MM.1S (cell line): ENCODE measurements at regions not wholly inside any gene's neighbourhood (a gene's known extent, or its start where the extent isn't known, plus 50 kb on each side); places are given as distances from the start of the nearest gene placed in this dataset.

Experiments used
- DNase-seq: peaks from one replicate; pipeline ENCODE4 v3.0.0-alpha.2; 2015
- H2AFZ ChIP-seq: fragments of 300-600 bp; sonication (generic); 2 replicates; pipeline ENCODE4 v1.6.0; 2016; ENCODE audit warnings: antibody characterized with exemption, low read length
- H3F3A ChIP-seq: fragments of 300-600 bp; sonication (generic); 2 replicates; pipeline ENCODE4 v1.6.1; 2016; ENCODE audit warnings: mild to moderate bottlenecking, antibody characterized with exemption, low read length, moderate library complexity, mixed read lengths; ENCODE audit not compliant: insufficient read depth
- H3K27ac ChIP-seq: fragments of 300-600 bp; sonication (generic); 2 replicates; pipeline ENCODE4 v1.5.1; 2016; ENCODE audit warnings: mild to moderate bottlenecking, low read length
- H3K27me3 ChIP-seq: fragments of 300-600 bp; sonication (generic); replicated peaks from 2 replicates; pipeline ENCODE4 v1.6.0; 2016; ENCODE audit warnings: low read length; ENCODE audit not compliant: insufficient read depth
- H3K36me3 ChIP-seq: fragments of 300-600 bp; sonication (generic); replicated peaks from 2 replicates; pipeline ENCODE4 v1.6.1; 2016; ENCODE audit warnings: mild to moderate bottlenecking, low read length, mixed read lengths; ENCODE audit not compliant: insufficient read depth
- H3K4me1 ChIP-seq: fragments of 300-600 bp; sonication (generic); 2 replicates; pipeline ENCODE4 v1.6.1; 2016; ENCODE audit warnings: low read length, mixed read lengths
- H3K4me2 ChIP-seq: fragments of 300-600 bp; sonication (generic); 2 replicates; pipeline ENCODE4 v1.6.0; 2016; ENCODE audit warnings: low read depth, low read length
- H3K4me3 ChIP-seq: fragments of 300-600 bp; sonication (generic); 2 replicates; pipeline ENCODE4 v1.5.1; 2016; ENCODE audit warnings: low read length, mixed read lengths
- H3K79me2 ChIP-seq: fragments of 300-600 bp; sonication (generic); 2 replicates; pipeline ENCODE4 v1.6.1; 2016; ENCODE audit warnings: mixed run types, low read length, mixed read lengths
- H3K9ac ChIP-seq: fragments of 300-600 bp; sonication (generic); 2 replicates; pipeline ENCODE4 v1.6.1; 2016; ENCODE audit warnings: low read length, mixed read lengths
- H3K9me2 ChIP-seq: fragments of 300-600 bp; sonication (generic); replicated peaks from 2 replicates; pipeline ENCODE4 v1.6.1; 2016; ENCODE audit warnings: mild to moderate bottlenecking, low read length, mixed read lengths; ENCODE audit not compliant: insufficient read depth
- H3K9me3 ChIP-seq: fragments of 300-600 bp; sonication (generic); replicated peaks from 2 replicates; pipeline ENCODE4 v1.6.1; 2016; ENCODE audit warnings: mild to moderate bottlenecking, low read length, mixed read lengths; ENCODE audit not compliant: insufficient read depth
- H4K20me1 ChIP-seq: fragments of 300-600 bp; sonication (generic); 2 replicates; pipeline ENCODE4 v1.6.1; 2016; ENCODE audit warnings: mild to moderate bottlenecking, low read length, moderate library complexity, mixed read lengths; ENCODE audit not compliant: insufficient read depth
- CTCF ChIP-seq: fragments of 300-600 bp; sonication (generic); IDR thresholded peaks from 2 replicates; pipeline ENCODE4 v1.5.1; 2016; ENCODE audit warnings: antibody characterized with exemption, low read length, mixed read lengths
- EZH2 ChIP-seq: fragments of 300-600 bp; sonication (generic); optimal IDR thresholded peaks from 2 replicates; pipeline ENCODE3; 2017; ENCODE audit warnings: low read depth, mild to moderate bottlenecking, antibody characterized with exemption, low read length, mixed read lengths
- EZH2phosphoT487 ChIP-seq: fragments of 300-600 bp; sonication (generic); IDR thresholded peaks from 2 replicates; pipeline ENCODE4 v1.6.1; 2018; ENCODE audit warnings: antibody characterized with exemption, low read length

- no peak overlapping the region for H3K27ac ChIP-seq
- no peaks in the 10 kb centered on the region for H3F3A ChIP-seq
- no peak overlapping the region for H3K9ac ChIP-seq
- H3K9me3 ChIP-seq, result no peaks in the 10 kb centered on the region
- no peaks in the 10 kb centered on the region for H3K79me2 ChIP-seq
- H3K4me3 ChIP-seq, result no peak overlapping the region
- TF ChIP-seq CTCF, result no peak
- no peak for TF ChIP-seq EZH2phosphoT487
- TF ChIP-seq EZH2, result no peak
- H3K4me1 ChIP-seq, result no peaks in the 10 kb centered on the region
- no peak overlapping the region for H3K4me2 ChIP-seq
- no peaks in the 10 kb centered on the region for H4K20me1 ChIP-seq
- no peaks in the 10 kb centered on the region for H3K9me2 ChIP-seq
- H2AFZ ChIP-seq, result no peak overlapping the region
- no peaks in the 10 kb centered on the region for H3K36me3 ChIP-seq
- no peak for DNase-seq
- no peaks in the 10 kb centered on the region for H3K27me3 ChIP-seq
These were observed 90.8 kb upstream of the KCTD1 start for GRCh38 chr18:26639149-26639548.

GRCh38 chr18:26637983-26638382 lies 89.6 kb upstream of the KCTD1 start:
- H3K9me3 ChIP-seq, result no peaks in the 10 kb centered on the region
- no peaks in the 10 kb centered on the region for H3K4me1 ChIP-seq
- no peak overlapping the region for H3K4me3 ChIP-seq
- no peaks in the 10 kb centered on the region for H3K79me2 ChIP-seq
- DNase-seq, result no peak
- no peak overlapping the region for H3K9ac ChIP-seq
- H2AFZ ChIP-seq, result no peak overlapping the region
- H3F3A ChIP-seq, result no peaks in the 10 kb centered on the region
- H3K9me2 ChIP-seq, result no peaks in the 10 kb centered on the region
- H4K20me1 ChIP-seq, result no peaks in the 10 kb centered on the region
- no peak overlapping the region for H3K4me2 ChIP-seq
- H3K27ac ChIP-seq, result no peak overlapping the region
- no peaks in the 10 kb centered on the region for H3K36me3 ChIP-seq
- TF ChIP-seq EZH2phosphoT487, result no peak
- H3K27me3 ChIP-seq, result no peaks in the 10 kb centered on the region

- Histone ChIP-seq H3K9me2 (no peaks in the 10 kb centered on the region), H3K27me3 (no peaks in the 10 kb centered on the region), H3K4me3 (no peak overlapping the region), H3K27ac (no peak overlapping the region), H3K9me3 (no peaks in the 10 kb centered on the region), H3K4me1 (no peaks in the 10 kb centered on the region), H3K79me2 (no peaks in the 10 kb centered on the region), H3K4me2 (no peak overlapping the region), H3K36me3 (no peaks in the 10 kb centered on the region), H3K9ac (no peak overlapping the region), H2AFZ (no peak overlapping the region), H3F3A (no peaks in the 10 kb centered on the region), H4K20me1 (no peaks in the 10 kb centered on the region)
- TF ChIP-seq EZH2phosphoT487 (no peak), EZH2 (no peak), CTCF (no peak)
- DNase-seq, result no peak
These were observed 89.0 kb upstream of the KCTD1 start for GRCh38 chr18:26637324-26637723.

GRCh38 chr18:26635466-26635865 lies 87.1 kb upstream of the KCTD1 start:
- Histone ChIP-seq H3K27ac (no peak overlapping the region), H3K36me3 (no peaks in the 10 kb centered on the region), H3K9me2 (no peaks in the 10 kb centered on the region), H3K4me1 (no peaks in the 10 kb centered on the region), H3K4me2 (no peak overlapping the region), H3F3A (no peaks in the 10 kb centered on the region), H3K4me3 (no peak overlapping the region), H3K9ac (no peak overlapping the region), H3K9me3 (no peaks in the 10 kb centered on the region), H4K20me1 (no peaks in the 10 kb centered on the region), H3K27me3 (no peaks in the 10 kb centered on the region), H2AFZ (no peak overlapping the region), H3K79me2 (no peaks in the 10 kb centered on the region)
- DNase-seq, result no peak
- no peak for TF ChIP-seq EZH2
- no peak for TF ChIP-seq EZH2phosphoT487
- TF ChIP-seq CTCF, result no peak
